ENCODE measurements at regions not wholly inside any gene's neighbourhood (a gene's known extent, or its start where the extent isn't known, plus 50 kb on each side); places are given as distances from the start of the nearest gene placed in this dataset.
"Not testable (repeated sequence)": the region's sequence is repeated elsewhere in the genome, so short reads cannot be mapped to it uniquely, and the experiment has no call there.

GRCh38 chr18:30852541-30852940 is 190.0 kb downstream of the DSC3 start:
- Histone ChIP-seq H3K9me2 (replicated peaks; ENCODE audit: low read depth, low read length) (no peaks in the 10 kb centered on the region), H2AFZ (ENCODE audit: low read length) (no peak overlapping the region), H3K36me3 (ENCODE audit: insufficient read depth, low read length) (no peaks in the 10 kb centered on the region), H3K4me2 (ENCODE audit: low read depth, low read length, poor library complexity, severe bottlenecking) (no peak overlapping the region), H3K27me3 (ENCODE audit: insufficient read depth, low read length, poor library complexity, severe bottlenecking) (no peaks in the 10 kb centered on the region), H3F3A (ENCODE audit: low read depth) (no peaks in the 10 kb centered on the region), H3K4me1 (ENCODE audit: insufficient read depth, low read length, poor library complexity, severe bottlenecking) (no peaks in the 10 kb centered on the region), H3K4me3 (ENCODE audit: low read length, poor library complexity, severe bottlenecking) (no peak overlapping the region), H4K20me1 (ENCODE audit: insufficient read depth, low read length, poor library complexity, severe bottlenecking) (no peaks in the 10 kb centered on the region), H3K9me3 (ENCODE audit: insufficient read depth, low read depth, low read length) (no peaks in the 10 kb centered on the region), H3K9ac (ENCODE audit: low read depth, low read length, poor library complexity, severe bottlenecking) (no peak overlapping the region), H3K79me2 (ENCODE audit: insufficient read depth, low read length) (no peaks in the 10 kb centered on the region)
- TF ChIP-seq EZH2phosphoT487 (IDR thresholded peaks at IDR 0.05; ENCODE audit: borderline replicate concordance) (no peak), CTCF (conservative IDR thresholded peaks at IDR 0.05; ENCODE audit: low read length) (no peak)

GRCh38 chr18:30839056-30839561 is 203.4 kb downstream of the DSC3 start:
- not testable (repeated sequence) for H3K4me2 ChIP-seq (ENCODE audit: low read depth, low read length, poor library complexity, severe bottlenecking); H3K9ac ChIP-seq (ENCODE audit: low read depth, low read length, poor library complexity, severe bottlenecking); H3K4me3 ChIP-seq (ENCODE audit: low read length, poor library complexity, severe bottlenecking); H4K20me1 ChIP-seq (ENCODE audit: insufficient read depth, low read length, poor library complexity, severe bottlenecking); H3K9me2 ChIP-seq (replicated peaks; ENCODE audit: low read depth, low read length); H3K4me1 ChIP-seq (ENCODE audit: insufficient read depth, low read length, poor library complexity, severe bottlenecking); H2AFZ ChIP-seq (ENCODE audit: low read length); H3K79me2 ChIP-seq (ENCODE audit: insufficient read depth, low read length); H3K27me3 ChIP-seq (ENCODE audit: insufficient read depth, low read length, poor library complexity, severe bottlenecking); H3K36me3 ChIP-seq (ENCODE audit: insufficient read depth, low read length); H3F3A ChIP-seq (ENCODE audit: low read depth); H3K9me3 ChIP-seq (ENCODE audit: insufficient read depth, low read depth, low read length)

GRCh38 chr18:30828700-30829099 is 213.8 kb downstream of the DSC3 start:
- Histone ChIP-seq H3K79me2 (ENCODE audit: insufficient read depth, low read length) (no peaks in the 10 kb centered on the region), H3K36me3 (ENCODE audit: insufficient read depth, low read length) (no peaks in the 10 kb centered on the region), H3K9ac (ENCODE audit: low read depth, low read length, poor library complexity, severe bottlenecking) (no peak overlapping the region), H3K4me2 (ENCODE audit: low read depth, low read length, poor library complexity, severe bottlenecking) (no peak overlapping the region), H2AFZ (ENCODE audit: low read length) (no peak overlapping the region), H4K20me1 (ENCODE audit: insufficient read depth, low read length, poor library complexity, severe bottlenecking) (no peaks in the 10 kb centered on the region), H3K9me3 (ENCODE audit: insufficient read depth, low read depth, low read length) (no peaks in the 10 kb centered on the region), H3K4me3 (ENCODE audit: low read length, poor library complexity, severe bottlenecking) (no peak overlapping the region), H3K4me1 (ENCODE audit: insufficient read depth, low read length, poor library complexity, severe bottlenecking) (no peaks in the 10 kb centered on the region), H3F3A (ENCODE audit: low read depth) (no peaks in the 10 kb centered on the region), H3K27me3 (ENCODE audit: insufficient read depth, low read length, poor library complexity, severe bottlenecking) (no peaks in the 10 kb centered on the region), H3K9me2 (replicated peaks; ENCODE audit: low read depth, low read length) (no peaks in the 10 kb centered on the region)
- TF ChIP-seq EZH2phosphoT487 (IDR thresholded peaks at IDR 0.05; ENCODE audit: borderline replicate concordance) (no peak), CTCF (conservative IDR thresholded peaks at IDR 0.05; ENCODE audit: low read length) (no peak)

GRCh38 chr18:30819619-30820018 is 222.9 kb downstream of the DSC3 start:
- no peak for TF ChIP-seq CTCF (conservative IDR thresholded peaks at IDR 0.05; ENCODE audit: low read length)
- TF ChIP-seq EZH2phosphoT487 (IDR thresholded peaks at IDR 0.05; ENCODE audit: borderline replicate concordance), result no peak
- peaks cover 6% of the 10 kb centered on the region; the same call in 1 of the 2 replicates for H3K9me2 ChIP-seq (replicated peaks; ENCODE audit: low read depth, low read length)
- H3K9me3 ChIP-seq (ENCODE audit: insufficient read depth, low read depth, low read length), result no peaks in the 10 kb centered on the region
- no peak overlapping the region for H3K4me3 ChIP-seq (ENCODE audit: low read length, poor library complexity, severe bottlenecking)
- no peak overlapping the region for H3K4me2 ChIP-seq (ENCODE audit: low read depth, low read length, poor library complexity, severe bottlenecking)
- H3K36me3 ChIP-seq (ENCODE audit: insufficient read depth, low read length), result no peaks in the 10 kb centered on the region
- no peaks in the 10 kb centered on the region for H3K79me2 ChIP-seq (ENCODE audit: insufficient read depth, low read length)
- H3K9ac ChIP-seq (ENCODE audit: low read depth, low read length, poor library complexity, severe bottlenecking), result no peak overlapping the region
- H3F3A ChIP-seq (ENCODE audit: low read depth), result no peaks in the 10 kb centered on the region
- no peaks in the 10 kb centered on the region for H4K20me1 ChIP-seq (ENCODE audit: insufficient read depth, low read length, poor library complexity, severe bottlenecking)
- H2AFZ ChIP-seq (ENCODE audit: low read length), result no peak overlapping the region
- H3K4me1 ChIP-seq (ENCODE audit: insufficient read depth, low read length, poor library complexity, severe bottlenecking), result no peaks in the 10 kb centered on the region
- H3K27me3 ChIP-seq (ENCODE audit: insufficient read depth, low read length, poor library complexity, severe bottlenecking), result no peaks in the 10 kb centered on the region
